Vagina (tissue), 2 donors: ENCODE measurements at regions not wholly inside any gene's neighbourhood (a gene's known extent, or its start where the extent isn't known, plus 50 kb on each side); places are given as distances from the start of the nearest gene placed in this dataset.

Experiments
- DNase-seq, 2 donors: peaks; one replicate each; pipeline ENCODE4 v3.0.0-alpha.2; 2017; ENCODE audit errors: extremely low spot score in 2 of 2
- H3K27ac ChIP-seq: fragments of 200-600 bp; sonication (generic); one replicate; pipeline ENCODE4 v1.5.1; 2019
- H3K27me3 ChIP-seq: fragments of 200-600 bp; sonication (generic); one replicate; pipeline ENCODE4 v1.5.1; 2019
- H3K36me3 ChIP-seq, 2 donors: fragments of 200-600 bp; sonication (generic); one replicate each; pipeline ENCODE4 v1.5.1; 2017 to 2019
- H3K4me1 ChIP-seq: fragments of 200-600 bp; sonication (generic); one replicate; pipeline ENCODE4 v1.5.1; 2019
- H3K4me3 ChIP-seq, 2 donors: fragments of 200-600 bp; sonication (generic); 1 replicate in 1 of 2; 2 replicates in 1 of 2; pipeline ENCODE4 v1.5.1; 2016 to 2019
- H3K9me3 ChIP-seq: fragments of 200-600 bp; sonication (generic); one replicate; pipeline ENCODE4 v1.5.1; 2019
- POLR2A ChIP-seq, 2 donors: fragments of 450-650 bp; IDR thresholded peaks; one replicate each; pipeline ENCODE4 v1.6.1; 2017; ENCODE audit warnings: antibody characterized with exemption in 2 of 2, mild to moderate bottlenecking in 2 of 2, moderate library complexity in 2 of 2
- POLR2AphosphoS5 ChIP-seq, 2 donors: sonication (generic); formaldehyde crosslinking; IDR thresholded peaks; one replicate each; pipeline ENCODE4 v1.9.0; 2017; ENCODE audit warnings: antibody characterized with exemption in 2 of 2, mild to moderate bottlenecking in 2 of 2, low read depth in 1 of 2; ENCODE audit not compliant: insufficient read depth in 1 of 2
- intact Hi-C: fragments of 100-400 bp; cut with DNase I; formaldehyde crosslinking; loops from one replicate; pipeline ENCODE4 v1.15.1; 2023
- TF ChIP-seq, protein P1 (sequence below), 3 experiments: fragments of 450-650 bp in 2 of 3; fragments of 200-600 bp in 1 of 3; sonication (generic) in 1 of 3; IDR thresholded peaks; one replicate each; pipeline ENCODE4 v1.5.1; 2017 to 2019; ENCODE audit warnings: antibody characterized with exemption in 3 of 3, mild to moderate bottlenecking in 2 of 3, moderate library complexity in 2 of 3

DNA sequence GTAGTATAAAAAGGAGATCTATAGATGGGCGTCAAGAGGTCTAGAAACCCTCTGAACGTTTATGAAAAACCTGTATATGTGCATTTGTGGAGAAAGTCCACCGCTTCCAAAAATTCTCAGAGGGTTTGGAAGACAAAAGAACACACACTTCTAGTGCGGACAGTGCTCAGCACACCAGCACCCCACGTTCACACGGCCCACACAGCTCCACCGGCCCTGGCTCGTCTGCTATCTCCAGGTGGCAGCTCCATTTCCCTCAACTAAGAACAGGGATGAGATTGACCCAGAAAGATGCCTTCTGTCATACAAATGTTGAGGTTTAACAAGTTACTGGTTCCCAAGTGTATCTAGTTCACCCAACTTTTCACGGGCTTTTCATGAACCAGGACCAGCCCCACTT, 255.1 kb downstream of the NR2F1-AS1 start:
- TF ChIP-seq, protein P1, sequence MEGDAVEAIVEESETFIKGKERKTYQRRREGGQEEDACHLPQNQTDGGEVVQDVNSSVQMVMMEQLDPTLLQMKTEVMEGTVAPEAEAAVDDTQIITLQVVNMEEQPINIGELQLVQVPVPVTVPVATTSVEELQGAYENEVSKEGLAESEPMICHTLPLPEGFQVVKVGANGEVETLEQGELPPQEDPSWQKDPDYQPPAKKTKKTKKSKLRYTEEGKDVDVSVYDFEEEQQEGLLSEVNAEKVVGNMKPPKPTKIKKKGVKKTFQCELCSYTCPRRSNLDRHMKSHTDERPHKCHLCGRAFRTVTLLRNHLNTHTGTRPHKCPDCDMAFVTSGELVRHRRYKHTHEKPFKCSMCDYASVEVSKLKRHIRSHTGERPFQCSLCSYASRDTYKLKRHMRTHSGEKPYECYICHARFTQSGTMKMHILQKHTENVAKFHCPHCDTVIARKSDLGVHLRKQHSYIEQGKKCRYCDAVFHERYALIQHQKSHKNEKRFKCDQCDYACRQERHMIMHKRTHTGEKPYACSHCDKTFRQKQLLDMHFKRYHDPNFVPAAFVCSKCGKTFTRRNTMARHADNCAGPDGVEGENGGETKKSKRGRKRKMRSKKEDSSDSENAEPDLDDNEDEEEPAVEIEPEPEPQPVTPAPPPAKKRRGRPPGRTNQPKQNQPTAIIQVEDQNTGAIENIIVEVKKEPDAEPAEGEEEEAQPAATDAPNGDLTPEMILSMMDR (IDR thresholded peaks at IDR 0.05), result no peak
- TF ChIP-seq POLR2A (IDR thresholded peaks at IDR 0.05), result no peak
- no peak for TF ChIP-seq POLR2AphosphoS5 (IDR thresholded peaks at IDR 0.05; ENCODE audit: insufficient read depth in 1 of 2, low read depth in 1 of 2)
- no peak for DNase-seq
- Histone ChIP-seq H3K36me3 (no peaks in the 10 kb centered on the region), H3K27ac (no peak overlapping the region), H3K4me1 (no peaks in the 10 kb centered on the region), H3K9me3 (no peaks in the 10 kb centered on the region), H3K27me3 (no peaks in the 10 kb centered on the region), H3K4me3 (no peak overlapping the region)
- intact Hi-C loops, result no loop called here

DNA sequence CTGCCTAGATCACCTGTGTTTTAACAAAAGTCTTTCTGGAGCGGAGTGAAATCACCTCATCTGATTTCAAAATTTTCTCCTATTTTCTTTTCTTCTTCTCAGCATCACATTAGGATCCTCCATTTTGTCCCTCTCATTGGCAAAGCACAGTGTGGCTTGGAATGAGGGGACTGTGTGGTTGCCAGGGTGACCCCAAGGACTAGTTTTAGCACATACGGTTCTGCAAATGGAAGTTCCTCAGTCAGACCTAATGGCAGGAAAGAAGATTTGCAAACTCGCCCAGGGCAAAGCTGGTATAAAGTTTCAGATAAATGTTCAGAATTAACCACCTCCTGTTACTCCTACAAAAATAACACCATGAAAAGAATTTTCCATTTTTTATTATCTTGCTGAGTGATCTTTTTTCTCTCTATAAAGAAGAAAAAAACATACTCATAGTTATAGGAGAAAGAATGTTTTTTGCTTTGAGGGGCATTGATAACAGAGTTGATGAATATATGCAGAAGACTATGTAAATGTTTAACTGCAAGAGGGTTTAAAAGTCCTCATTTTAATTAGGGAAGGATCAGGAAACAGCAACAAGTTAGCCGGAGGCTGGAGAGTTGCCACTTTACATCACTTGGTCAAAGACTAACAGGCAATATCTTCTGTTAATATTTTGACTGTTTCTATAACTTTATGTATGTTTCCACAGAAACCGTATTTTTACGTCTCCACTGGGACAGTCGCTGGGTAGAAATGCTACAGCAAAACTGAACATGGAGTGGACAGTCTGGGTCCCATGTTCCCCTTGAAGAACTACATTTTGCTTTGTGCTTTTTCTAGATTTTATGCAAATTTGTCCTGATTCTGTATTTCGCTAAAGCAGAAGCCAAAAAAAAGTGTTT, 257.8 kb downstream of the NR2F1-AS1 start:
- no peaks in the 10 kb centered on the region for H3K27me3 ChIP-seq
- intact Hi-C loops, result no loop called here
- H3K27ac ChIP-seq, result no peak overlapping the region
- no peaks in the 10 kb centered on the region for H3K9me3 ChIP-seq
- no peak for DNase-seq
- H3K4me1 ChIP-seq, result no peaks in the 10 kb centered on the region
- H3K36me3 ChIP-seq, result no peaks in the 10 kb centered on the region
- no peak overlapping the region for H3K4me3 ChIP-seq
- no peak for TF ChIP-seq POLR2A (IDR thresholded peaks at IDR 0.05)
- no peak for TF ChIP-seq POLR2AphosphoS5 (IDR thresholded peaks at IDR 0.05; ENCODE audit: insufficient read depth in 1 of 2, low read depth in 1 of 2)
- TF ChIP-seq, protein P1 (IDR thresholded peaks at IDR 0.05), result no peak

DNA sequence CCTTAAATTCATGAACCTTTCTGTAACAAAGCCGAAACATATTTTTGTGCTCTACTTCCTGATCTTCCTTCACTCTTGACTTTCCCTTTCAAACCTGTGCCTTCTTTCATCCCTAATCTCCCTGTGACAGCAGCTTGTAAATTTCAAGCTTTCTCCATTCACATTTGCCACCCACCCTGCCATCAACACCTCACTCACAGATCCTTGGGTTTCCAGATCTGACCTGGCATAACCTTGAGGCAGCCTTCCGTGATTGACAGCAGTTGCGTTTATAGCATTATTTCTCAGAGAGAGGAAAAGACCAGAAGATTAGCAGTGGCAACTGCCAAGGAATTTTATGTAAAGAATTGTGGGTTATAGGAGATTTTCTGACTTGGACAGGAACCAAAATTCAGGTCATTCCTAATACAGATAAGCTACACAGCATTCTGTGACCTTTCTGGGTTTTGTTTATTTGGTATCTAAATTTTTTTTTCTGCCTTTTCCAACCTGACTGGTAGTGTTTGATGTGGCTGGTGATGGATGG, 260.0 kb downstream of the NR2F1-AS1 start:
- no peak for TF ChIP-seq POLR2AphosphoS5 (IDR thresholded peaks at IDR 0.05; ENCODE audit: insufficient read depth in 1 of 2, low read depth in 1 of 2)
- no peak for TF ChIP-seq POLR2A (IDR thresholded peaks at IDR 0.05)
- TF ChIP-seq, protein P1 (IDR thresholded peaks at IDR 0.05), result no peak
- no peak overlapping the region for H3K4me3 ChIP-seq
- no peak for DNase-seq
- no peak overlapping the region for H3K27ac ChIP-seq
- no peaks in the 10 kb centered on the region for H3K9me3 ChIP-seq
- intact Hi-C loops, result no loop called here
- no peaks in the 10 kb centered on the region for H3K36me3 ChIP-seq
- H3K4me1 ChIP-seq, result no peaks in the 10 kb centered on the region
- H3K27me3 ChIP-seq, result no peaks in the 10 kb centered on the region

DNA sequence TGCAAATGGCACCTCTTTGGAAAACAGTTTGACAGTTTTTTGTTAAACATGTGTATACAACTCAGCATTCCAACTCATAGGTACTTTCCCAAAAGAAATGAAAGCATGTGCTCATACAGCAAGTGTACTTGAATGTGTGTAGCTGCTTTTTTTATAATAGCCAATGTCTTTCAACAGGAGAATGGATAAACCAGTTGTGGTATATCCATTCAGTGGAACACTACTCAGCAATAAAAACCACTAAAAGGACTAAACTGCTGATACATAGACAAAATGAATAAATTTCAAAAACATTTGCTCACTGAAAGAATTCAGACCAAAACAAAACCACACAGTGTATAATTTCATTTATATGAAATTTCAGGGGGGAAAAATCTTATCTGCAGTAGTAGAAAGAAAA, 267.3 kb downstream of the NR2F1-AS1 start:
- Histone ChIP-seq H3K4me1 (no peaks in the 10 kb centered on the region), H3K27me3 (no peaks in the 10 kb centered on the region), H3K9me3 (no peaks in the 10 kb centered on the region), H3K4me3 (no peak overlapping the region), H3K36me3 (no peaks in the 10 kb centered on the region), H3K27ac (no peak overlapping the region)
- DNase-seq, result no peak
- intact Hi-C loops, result no loop called here
- TF ChIP-seq, protein P1 (IDR thresholded peaks at IDR 0.05), result no peak
- TF ChIP-seq POLR2AphosphoS5 (IDR thresholded peaks at IDR 0.05; ENCODE audit: insufficient read depth in 1 of 2, low read depth in 1 of 2), result no peak
- no peak for TF ChIP-seq POLR2A (IDR thresholded peaks at IDR 0.05)

DNA sequence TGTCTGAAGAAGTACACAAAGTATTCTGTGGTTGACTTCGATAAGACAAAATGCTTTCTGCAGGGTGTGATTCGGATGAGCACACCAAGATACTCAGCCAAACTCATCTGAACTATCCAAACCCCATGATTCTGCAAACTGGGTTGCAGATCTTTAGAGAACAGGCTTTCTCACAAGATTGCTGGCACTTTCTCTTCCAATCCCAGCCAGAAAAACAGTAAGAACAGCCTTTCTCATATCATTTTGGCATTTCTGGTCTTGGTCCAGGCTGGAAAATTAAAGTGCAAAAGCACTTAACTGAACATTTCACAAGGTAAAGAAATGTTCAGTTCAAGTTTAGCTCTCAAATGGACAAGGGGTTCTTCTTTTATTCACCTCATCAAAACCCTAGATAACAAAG, 269.1 kb downstream of the NR2F1-AS1 start:
- H3K4me3 ChIP-seq, result no peak overlapping the region
- TF ChIP-seq, protein P1 (IDR thresholded peaks at IDR 0.05), result no peak
- no peak for TF ChIP-seq POLR2AphosphoS5 (IDR thresholded peaks at IDR 0.05; ENCODE audit: insufficient read depth in 1 of 2, low read depth in 1 of 2)
- TF ChIP-seq POLR2A (IDR thresholded peaks at IDR 0.05), result no peak
- H3K9me3 ChIP-seq, result no peaks in the 10 kb centered on the region
- no peak overlapping the region for H3K27ac ChIP-seq
- no peaks in the 10 kb centered on the region for H3K36me3 ChIP-seq
- H3K4me1 ChIP-seq, result no peaks in the 10 kb centered on the region
- no peaks in the 10 kb centered on the region for H3K27me3 ChIP-seq
- intact Hi-C loops, result no loop called here
- DNase-seq, result no peak
